K562 (cell line): ENCODE measurements at regions not wholly inside any gene's neighbourhood (a gene's known extent, or its start where the extent isn't known, plus 50 kb on each side); places are given as distances from the start of the nearest gene placed in this dataset.

ENCODE experiments used
- ATAC-seq: fragments of 200-7000 bp; cut with Tn5 transposase; 3 replicates; pipeline ENCODE4 v1.9.1; 2020; ENCODE audit warnings: moderate library complexity
- BruUV-seq: library from RNA; stranded (reverse); fragments of 400-500 nt; replicated peaks from 2 replicates; lab custom pipeline; 2021; lab: Mats Ljungman, UMichigan
- CTCF ChIA-PET: fragments of 300-600 bp; formaldehyde crosslinking; extraction: SDS; loops from one replicate; lab custom pipeline; 2021; ENCODE audit warnings: low intra/inter-chr PET ratio; lab: Yijun Ruan, JAX
- POLR2A ChIA-PET: fragments of 300-600, 350-650 bp; sonication (Branson Sonifier 250); formaldehyde crosslinking; extraction: SDS; loops from one replicate; lab custom pipeline; 2021; ENCODE audit warnings: antibody characterized with exemption, inconsistent platforms; lab: Yijun Ruan, JAX
- DNase-seq, 4 experiments: peaks; one replicate each; pipeline versions ENCODE4 v3.0.0 to v3.0.0-alpha.2; 2011 to 2018; ENCODE audit warnings: low spot score in 3 of 4, mixed read lengths in 3 of 4; ENCODE audit errors: extremely low read depth in 1 of 4
- FAIRE-seq: peaks from 2 replicates; lab custom pipeline; 2011; peaks lifted over from hg19 to GRCh38; lab: Jason Lieb, UNC
- H2AFZ ChIP-seq: 2 replicates; pipeline ENCODE4 v1.6.0; 2011; ENCODE audit warnings: low read depth, low read length, control low read depth, inconsistent platforms
- H3K27ac ChIP-seq: fragments of 200-600 bp; 3 replicates; pipeline ENCODE4 v1.8.0; 2011; ENCODE audit warnings: low read depth, mild to moderate bottlenecking, control low read depth, inconsistent platforms, low read length, moderate library complexity, mixed read lengths; ENCODE audit errors: extremely low read depth
- H3K27me3 ChIP-seq, 2 experiments: fragments of 300-600 bp in 1 of 2; 2 replicates in 1 of 2; 3 replicates in 1 of 2; pipeline versions ENCODE4 v1.6.0 to v1.8.0; 2011; ENCODE audit warnings: inconsistent platforms in 2 of 2, low read length in 2 of 2, mild to moderate bottlenecking in 1 of 2, mixed read lengths in 1 of 2, moderate library complexity in 1 of 2; ENCODE audit not compliant: control insufficient read depth in 2 of 2, insufficient read depth in 2 of 2
- H3K36me3 ChIP-seq: fragments of 300-600 bp; 3 replicates; pipeline ENCODE4 v1.8.0; 2011; ENCODE audit warnings: mild to moderate bottlenecking, low read length, inconsistent platforms; ENCODE audit not compliant: control insufficient read depth, insufficient read depth
- H3K4me1 ChIP-seq, 2 experiments: fragments of 200-600 bp in 1 of 2; replicated peaks in 1 of 2; 2 replicates in 1 of 2; 3 replicates in 1 of 2; pipeline versions ENCODE4 v1.5.1 to v1.8.0; 2011; ENCODE audit warnings: inconsistent platforms in 2 of 2, low read length in 2 of 2, mild to moderate bottlenecking in 1 of 2, mixed read lengths in 1 of 2, moderate library complexity in 1 of 2; ENCODE audit not compliant: control insufficient read depth in 2 of 2, insufficient read depth in 2 of 2
- H3K4me2 ChIP-seq: 2 replicates; pipeline ENCODE4 v1.6.1; 2011; ENCODE audit warnings: low read length, control low read depth, inconsistent platforms, mixed read lengths; ENCODE audit not compliant: insufficient read depth
- H3K4me3 ChIP-seq: fragments of 200-600 bp; sonication (generic), shearing (Covaris generic); 2 replicates; pipeline ENCODE4 v1.5.1; 2016; ENCODE audit warnings: control low read depth, inconsistent platforms
- H3K79me2 ChIP-seq: fragments of 200-600 bp; 3 replicates; pipeline ENCODE4 v1.8.0; 2011; ENCODE audit warnings: low read length, inconsistent platforms; ENCODE audit not compliant: control insufficient read depth, insufficient read depth
- H3K9ac ChIP-seq, 2 experiments: 2 replicates each; pipeline versions ENCODE4 v1.6.0 to v1.6.1; 2011; ENCODE audit warnings: low read depth in 2 of 2, low read length in 2 of 2, control low read depth in 1 of 2, inconsistent platforms in 1 of 2, mild to moderate bottlenecking in 1 of 2, mixed read lengths in 1 of 2; ENCODE audit not compliant: insufficient read depth in 1 of 2
- H3K9me1 ChIP-seq: one replicate; pipeline ENCODE4 v1.6.0; 2011; ENCODE audit warnings: inconsistent platforms, mild to moderate bottlenecking, low read length, moderate library complexity; ENCODE audit not compliant: control insufficient read depth, insufficient read depth
- H3K9me3 ChIP-seq: replicated peaks from 2 replicates; pipeline ENCODE4 v1.5.1; 2011; ENCODE audit warnings: low read depth, low read length, inconsistent platforms; ENCODE audit not compliant: control insufficient read depth, insufficient read depth
- H4K20me1 ChIP-seq: replicated peaks from 2 replicates; pipeline ENCODE4 v1.6.1; 2011; ENCODE audit warnings: low read length, inconsistent platforms, mixed read lengths; ENCODE audit not compliant: control insufficient read depth, insufficient read depth
- ATF1 ChIP-seq, 2 experiments: fragments of 450-650 bp in 1 of 2; IDR thresholded peaks; 2 replicates each; pipeline ENCODE4 v1.6.1; 2016; ENCODE audit warnings: missing compliant biosample characterization in 1 of 2, missing genetic modification characterization in 1 of 2
- CC2D1A ChIP-seq: fragments of 450-650 bp; IDR thresholded peaks from 2 replicates; pipeline ENCODE4 v1.6.1; 2017; ENCODE audit warnings: mild to moderate bottlenecking
- DACH1 ChIP-seq: fragments of 450-650 bp; IDR thresholded peaks from 2 replicates; pipeline ENCODE4 v1.6.1; 2018; ENCODE audit not compliant: partially characterized antibody
- DPF2 ChIP-seq: fragments of 450-650 bp; IDR thresholded peaks from 2 replicates; pipeline ENCODE4 v1.6.1; 2016
- ETV1 ChIP-seq: fragments of 450-650 bp; conservative IDR thresholded peaks from 2 replicates; pipeline ENCODE4 v1.6.1; 2016; ENCODE audit warnings: missing genetic modification characterization, control low read depth, low read depth, missing compliant biosample characterization
- HDGF ChIP-seq: fragments of 450-650 bp; IDR thresholded peaks from 2 replicates; pipeline ENCODE4 v1.6.1; 2016
- ILK ChIP-seq: fragments of 450-650 bp; IDR thresholded peaks from 2 replicates; pipeline ENCODE4 v1.6.1; 2016; ENCODE audit warnings: missing genetic modification characterization, low read depth, mild to moderate bottlenecking, missing compliant biosample characterization, moderate library complexity, borderline replicate concordance
- LEF1 ChIP-seq: fragments of 450-650 bp; IDR thresholded peaks from 2 replicates; pipeline ENCODE4 v1.6.1; 2016; ENCODE audit warnings: mild to moderate bottlenecking
- MECOM ChIP-seq: fragments of 250-450 bp; sonication (Bioruptor Pico); IDR thresholded peaks from 2 replicates; pipeline ENCODE4 v1.8.0; 2022; ENCODE audit warnings: inconsistent platforms
- NR2F6 ChIP-seq: fragments of 450-650 bp; formaldehyde crosslinking; IDR thresholded peaks from 2 replicates; pipeline ENCODE4 v1.4.0; 2020; ENCODE audit warnings: mild to moderate bottlenecking
- SAP30 ChIP-seq: fragments of 200-600 bp; sonication (generic); IDR thresholded peaks from 2 replicates; pipeline ENCODE4 v1.6.1; 2012; ENCODE audit warnings: borderline replicate concordance, low read depth, mild to moderate bottlenecking, moderate library complexity, low read length, control low read depth, inconsistent platforms; ENCODE audit not compliant: insufficient read depth, poor library complexity, severe bottlenecking
- TAF7 ChIP-seq: fragments of 450-650 bp; IDR thresholded peaks from 2 replicates; pipeline ENCODE4 v1.6.1; 2016; ENCODE audit warnings: missing genetic modification characterization, missing compliant biosample characterization
- ZBTB8A ChIP-seq: fragments of 450-650 bp; IDR thresholded peaks from 2 replicates; pipeline ENCODE4 v1.6.1; 2018; ENCODE audit warnings: mild to moderate bottlenecking, moderate library complexity; ENCODE audit not compliant: partially characterized antibody
- ZFP1 ChIP-seq: fragments of 450-650 bp; formaldehyde crosslinking; IDR thresholded peaks from 2 replicates; pipeline ENCODE4 v1.4.0; 2020; ENCODE audit warnings: mild to moderate bottlenecking, mixed read lengths
- ZNF143 ChIP-seq: sonication (generic); formaldehyde crosslinking; IDR thresholded peaks from 2 replicates; pipeline ENCODE4 v1.9.0; 2022; ENCODE audit warnings: mild to moderate bottlenecking, missing genetic modification reagents
- ZNF212 ChIP-seq: fragments of 450-650 bp; formaldehyde crosslinking; IDR thresholded peaks from 2 replicates; pipeline ENCODE4 v1.4.0; 2020; ENCODE audit warnings: mild to moderate bottlenecking
- ZNF324 ChIP-seq: fragments of 250-450 bp; sonication (Bioruptor Pico); IDR thresholded peaks from 2 replicates; pipeline ENCODE4 v1.4.0; 2020; ENCODE audit warnings: mild to moderate bottlenecking
- WGBS: fragments of 100-300 bp; shearing (Covaris generic); methylation state at CpG from one replicate; pipeline ENCODE4 v1.1.6; 2016; ENCODE audit warnings: low coverage, mixed read lengths; ENCODE audit not compliant: insufficient coverage; ENCODE audit errors: missing lambda C conversion rate; 5-methylcytosine and 5-hydroxymethylcytosine counted together
- in situ Hi-C: fragments of 300-500 bp; cut with MboI; formaldehyde crosslinking; loops from 4 replicates; pipeline ENCODE4 v1.15.0; 2018; ENCODE audit warnings: inconsistent platforms, mixed read lengths
- intact Hi-C: fragments of 100-400 bp; cut with micrococcal nuclease; formaldehyde crosslinking; loops from 2 replicates; pipeline ENCODE4 v1.14.2; 2022
- TF ChIP-seq, protein P1 (sequence below): IDR thresholded peaks from 2 replicates; pipeline ENCODE4 v1.6.1; 2011; ENCODE audit not compliant: insufficient read length; ENCODE audit errors: extremely low read depth

DNA sequence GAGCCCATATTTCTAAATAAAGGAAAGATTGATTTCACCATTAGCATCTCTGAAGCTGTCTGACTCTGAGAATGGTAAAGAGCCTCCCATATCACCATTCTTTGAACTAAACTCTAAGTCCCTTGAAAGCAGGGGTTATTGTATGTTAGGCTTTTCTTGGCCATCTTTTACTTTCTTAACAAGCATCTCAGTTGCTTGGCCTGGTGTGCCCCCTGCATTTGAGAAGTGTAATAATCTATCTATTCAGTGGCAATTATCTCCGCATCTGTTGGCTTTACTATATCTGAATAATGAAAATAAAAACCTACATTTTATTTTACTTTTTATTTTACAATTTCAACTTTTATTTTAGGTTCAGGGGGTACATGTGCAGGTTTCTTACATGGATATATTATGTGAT, 128.3 kb upstream of the ARMCX2 start:
- POLR2A ChIA-PET, result no interaction called here
- no peak for TF ChIP-seq DPF2
- TF ChIP-seq SAP30, result no peak
- TF ChIP-seq ZNF212 (CRISPR knock-in tag), result no peak
- no peak for TF ChIP-seq ATF1 (CRISPR knock-in tag; IDR thresholded peaks at IDR 0.05)
- no peak for TF ChIP-seq ATF1 (tag; IDR thresholded peaks at IDR 0.05)
- Histone ChIP-seq H3K9me1 (no peaks in the 10 kb centered on the region), H3K27me3 (no peaks in the 10 kb centered on the region), H3K36me3 (no peaks in the 10 kb centered on the region), H3K9me3 (no peaks in the 10 kb centered on the region), H3K27ac (no peak overlapping the region), H3K4me1 (no peaks in the 10 kb centered on the region), H4K20me1 (no peaks in the 10 kb centered on the region), H3K79me2 (no peaks in the 10 kb centered on the region), H3K4me3 (no peak overlapping the region), H2AFZ (no peak overlapping the region), H3K4me2 (no peak overlapping the region), H3K9ac (no peak overlapping the region)
- ATAC-seq, result no peak
- no TSS peak for BruUV-seq
- FAIRE-seq, result no peak
- intact Hi-C loops, result no loop called here
- no peak for DNase-seq
- in situ Hi-C loops, result loop anchor here (25.0 kb wide), 1 partner anchor 526 kb away; no protein-coding TSS in a partner anchor
- 17% methylated on average over 1 of the region's 1 CpG for WGBS
- CTCF ChIA-PET, result no interaction called here

DNA sequence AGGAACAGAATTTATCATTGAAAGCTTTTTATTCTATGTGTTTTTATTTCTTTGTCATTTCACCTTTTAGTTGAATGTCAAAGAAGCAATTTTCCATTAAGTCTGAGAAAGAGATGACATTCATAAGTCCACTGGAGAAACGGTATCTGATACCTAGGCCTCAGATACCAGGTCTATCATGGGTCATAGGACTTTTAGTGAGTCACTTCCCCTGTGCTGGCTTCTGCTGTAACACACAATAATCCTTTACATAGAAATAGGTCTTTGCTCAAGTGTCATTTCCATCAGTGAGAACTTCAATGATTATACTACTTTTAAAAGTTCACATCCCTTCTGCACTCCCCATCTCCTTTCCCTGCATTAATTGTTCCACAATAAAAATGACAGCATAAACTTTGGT, 125.5 kb upstream of the ARMCX2 start:
- Histone ChIP-seq H3K9me3 (no peaks in the 10 kb centered on the region), H3K9ac (no peak overlapping the region), H2AFZ (no peak overlapping the region), H4K20me1 (no peaks in the 10 kb centered on the region), H3K9me1 (no peaks in the 10 kb centered on the region), H3K27me3 (no peaks in the 10 kb centered on the region), H3K4me3 (no peak overlapping the region), H3K4me1 (no peaks in the 10 kb centered on the region), H3K4me2 (no peak overlapping the region), H3K79me2 (no peaks in the 10 kb centered on the region), H3K36me3 (no peaks in the 10 kb centered on the region), H3K27ac (no peak overlapping the region)
- intact Hi-C loops (no loop called here), in situ Hi-C loops (loop anchor here (25.0 kb wide), 1 partner anchor 523 kb away; no protein-coding TSS in a partner anchor)
- FAIRE-seq, result no peak
- POLR2A ChIA-PET, result no interaction called here
- no peak for ATAC-seq
- CTCF ChIA-PET, result no interaction called here
- DNase-seq, result no peak
- WGBS, result 0% methylated on average over 1 of the region's 1 CpG
- no TSS peak for BruUV-seq
- TF ChIP-seq ETV1, result no peak
- TF ChIP-seq NR2F6 (CRISPR knock-in tag), result no peak
- TF ChIP-seq HDGF, result no peak
- TF ChIP-seq ZNF143 (CRISPR knock-in tag), result no peak
- TF ChIP-seq, protein P1, sequence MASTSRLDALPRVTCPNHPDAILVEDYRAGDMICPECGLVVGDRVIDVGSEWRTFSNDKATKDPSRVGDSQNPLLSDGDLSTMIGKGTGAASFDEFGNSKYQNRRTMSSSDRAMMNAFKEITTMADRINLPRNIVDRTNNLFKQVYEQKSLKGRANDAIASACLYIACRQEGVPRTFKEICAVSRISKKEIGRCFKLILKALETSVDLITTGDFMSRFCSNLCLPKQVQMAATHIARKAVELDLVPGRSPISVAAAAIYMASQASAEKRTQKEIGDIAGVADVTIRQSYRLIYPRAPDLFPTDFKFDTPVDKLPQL, result no peak
- no peak for TF ChIP-seq ZFP1 (CRISPR knock-in tag)
- no peak for TF ChIP-seq MECOM (CRISPR knock-in tag)
- TF ChIP-seq ZNF324 (CRISPR knock-in tag), result no peak
- no peak for TF ChIP-seq ILK
- TF ChIP-seq CC2D1A, result no peak
- TF ChIP-seq ZBTB8A, result no peak
- TF ChIP-seq LEF1, result no peak
- no peak for TF ChIP-seq DACH1
- TF ChIP-seq TAF7 (tag), result no peak
